Keratinocyte (primary cell): ENCODE measurements at regions not wholly inside any gene's neighbourhood (a gene's known extent, or its start where the extent isn't known, plus 50 kb on each side); places are given as distances from the start of the nearest gene placed in this dataset.

Source experiments
- DNase-seq: peaks from one replicate; pipeline ENCODE4 v3.0.0-alpha.2; 2011; ENCODE audit warnings: low read depth, missing footprints, low spot score
- FAIRE-seq: peaks from 2 replicates; lab custom pipeline; 2011; peaks lifted over from hg19 to GRCh38; lab: Jason Lieb, UNC
- H2AFZ ChIP-seq: 2 replicates; pipeline ENCODE4 v1.6.0; 2012; ENCODE audit warnings: low read length, control low read depth, inconsistent platforms; ENCODE audit not compliant: control insufficient read depth
- H3K27ac ChIP-seq: 2 replicates; pipeline ENCODE4 v1.5.1; 2011; ENCODE audit warnings: low read length; ENCODE audit not compliant: control insufficient read depth, insufficient read depth
- H3K27me3 ChIP-seq: 3 replicates; pipeline ENCODE4 v1.6.0; 2011; ENCODE audit warnings: low read length; ENCODE audit not compliant: control insufficient read depth, insufficient read depth; ENCODE audit errors: extremely low read depth
- H3K36me3 ChIP-seq, 2 experiments: 2 replicates in 1 of 2; 3 replicates in 1 of 2; pipeline ENCODE4 v1.5.1; 2011; ENCODE audit warnings: low read length in 2 of 2, mild to moderate bottlenecking in 1 of 2; ENCODE audit not compliant: control insufficient read depth in 2 of 2, insufficient read depth in 2 of 2; ENCODE audit errors: extremely low read depth in 1 of 2
- H3K4me1 ChIP-seq: 3 replicates; pipeline ENCODE4 v1.5.1; 2011; ENCODE audit warnings: low read length; ENCODE audit not compliant: control insufficient read depth, insufficient read depth; ENCODE audit errors: extremely low read depth
- H3K4me2 ChIP-seq: 3 replicates; pipeline ENCODE4 v1.6.0; 2011; ENCODE audit warnings: low read depth, low read length; ENCODE audit not compliant: control insufficient read depth, insufficient read depth; ENCODE audit errors: extremely low read depth
- H3K4me3 ChIP-seq, 3 experiments: fragments of 200-600 bp in 1 of 3; sonication (generic) in 1 of 3; 2 replicates in 2 of 3; 3 replicates in 1 of 3; pipeline ENCODE4 v1.5.1; 2011 to 2016; ENCODE audit warnings: low read length in 3 of 3, mild to moderate bottlenecking in 3 of 3, control low read depth in 2 of 3, inconsistent platforms in 1 of 3, low read depth in 1 of 3, mixed read lengths in 1 of 3, mixed run types in 1 of 3, moderate library complexity in 1 of 3; ENCODE audit not compliant: control insufficient read depth in 2 of 3, insufficient read depth in 2 of 3; ENCODE audit errors: extremely low read depth in 1 of 3
- H3K79me2 ChIP-seq: 2 replicates; pipeline ENCODE4 v1.6.0; 2012; ENCODE audit warnings: low read length; ENCODE audit not compliant: control insufficient read depth, insufficient read depth
- H3K9ac ChIP-seq: 3 replicates; pipeline ENCODE4 v1.6.0; 2011; ENCODE audit warnings: low read length; ENCODE audit not compliant: control insufficient read depth, insufficient read depth; ENCODE audit errors: extremely low read depth
- H3K9me1 ChIP-seq: 3 replicates; pipeline ENCODE4 v1.6.0; 2011; ENCODE audit warnings: low read length; ENCODE audit not compliant: control insufficient read depth, insufficient read depth; ENCODE audit errors: extremely low read depth
- H3K9me3 ChIP-seq: 2 replicates; pipeline ENCODE4 v1.5.1; 2012; ENCODE audit warnings: low read depth, low read length; ENCODE audit not compliant: control insufficient read depth
- H4K20me1 ChIP-seq: 3 replicates; pipeline ENCODE4 v1.6.0; 2011; ENCODE audit warnings: low read length; ENCODE audit not compliant: control insufficient read depth, insufficient read depth; ENCODE audit errors: extremely low read depth
- EZH2 ChIP-seq: IDR thresholded peaks from one replicate; pipeline ENCODE4 v1.6.1; 2012; ENCODE audit warnings: inconsistent platforms, mild to moderate bottlenecking, low read length, moderate library complexity
- dilution Hi-C: fragments of 300-500 bp; cut with MboI; formaldehyde crosslinking; loops from one replicate; pipeline ENCODE4 v1.7.0; 2020; ENCODE audit warnings: low sequenced_read_pairs; ENCODE audit not compliant: extremely low pct_ligation_motif_present
- TF ChIP-seq, protein P1 (sequence below), 3 experiments: IDR thresholded peaks in 1 of 3; conservative IDR thresholded peaks in 1 of 3; optimal IDR thresholded peaks in 1 of 3; 2 replicates in 2 of 3; 3 replicates in 1 of 3; pipeline versions ENCODE3 to v1.5.1; 2011; ENCODE audit warnings: low read length in 3 of 3, mild to moderate bottlenecking in 3 of 3, moderate library complexity in 2 of 3, control low read depth in 1 of 3, inconsistent platforms in 1 of 3; ENCODE audit not compliant: insufficient read depth in 2 of 3; ENCODE audit errors: extremely low read depth in 1 of 3

GRCh38 chrX:17984415-17984814 lies 123.3 kb upstream of the RAI2 start:
- Histone ChIP-seq H3K9ac (no peak overlapping the region), H3K4me1 (no peaks in the 10 kb centered on the region), H3K27me3 (no peaks in the 10 kb centered on the region), H3K9me3 (no peaks in the 10 kb centered on the region), H3K79me2 (no peaks in the 10 kb centered on the region), H2AFZ (no peak overlapping the region), H4K20me1 (no peaks in the 10 kb centered on the region), H3K36me3 (no peaks in the 10 kb centered on the region), H3K27ac (no peak overlapping the region), H3K9me1 (no peaks in the 10 kb centered on the region), H3K4me3 (no peak overlapping the region), H3K4me2 (no peak overlapping the region)
- TF ChIP-seq, protein P1, sequence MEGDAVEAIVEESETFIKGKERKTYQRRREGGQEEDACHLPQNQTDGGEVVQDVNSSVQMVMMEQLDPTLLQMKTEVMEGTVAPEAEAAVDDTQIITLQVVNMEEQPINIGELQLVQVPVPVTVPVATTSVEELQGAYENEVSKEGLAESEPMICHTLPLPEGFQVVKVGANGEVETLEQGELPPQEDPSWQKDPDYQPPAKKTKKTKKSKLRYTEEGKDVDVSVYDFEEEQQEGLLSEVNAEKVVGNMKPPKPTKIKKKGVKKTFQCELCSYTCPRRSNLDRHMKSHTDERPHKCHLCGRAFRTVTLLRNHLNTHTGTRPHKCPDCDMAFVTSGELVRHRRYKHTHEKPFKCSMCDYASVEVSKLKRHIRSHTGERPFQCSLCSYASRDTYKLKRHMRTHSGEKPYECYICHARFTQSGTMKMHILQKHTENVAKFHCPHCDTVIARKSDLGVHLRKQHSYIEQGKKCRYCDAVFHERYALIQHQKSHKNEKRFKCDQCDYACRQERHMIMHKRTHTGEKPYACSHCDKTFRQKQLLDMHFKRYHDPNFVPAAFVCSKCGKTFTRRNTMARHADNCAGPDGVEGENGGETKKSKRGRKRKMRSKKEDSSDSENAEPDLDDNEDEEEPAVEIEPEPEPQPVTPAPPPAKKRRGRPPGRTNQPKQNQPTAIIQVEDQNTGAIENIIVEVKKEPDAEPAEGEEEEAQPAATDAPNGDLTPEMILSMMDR (optimal IDR thresholded peaks at IDR 0.05 in 1 of 3, IDR thresholded peaks at IDR 0.05 in 1 of 3, conservative IDR thresholded peaks at IDR 0.05 in 1 of 3; ENCODE audit: extremely low read depth in 1 of 3, insufficient read depth in 2 of 3, low read length in 3 of 3), result no peak
- no peak for TF ChIP-seq EZH2
- dilution Hi-C loops, result no loop called here
- no peak for DNase-seq
- no peak for FAIRE-seq

DNA sequence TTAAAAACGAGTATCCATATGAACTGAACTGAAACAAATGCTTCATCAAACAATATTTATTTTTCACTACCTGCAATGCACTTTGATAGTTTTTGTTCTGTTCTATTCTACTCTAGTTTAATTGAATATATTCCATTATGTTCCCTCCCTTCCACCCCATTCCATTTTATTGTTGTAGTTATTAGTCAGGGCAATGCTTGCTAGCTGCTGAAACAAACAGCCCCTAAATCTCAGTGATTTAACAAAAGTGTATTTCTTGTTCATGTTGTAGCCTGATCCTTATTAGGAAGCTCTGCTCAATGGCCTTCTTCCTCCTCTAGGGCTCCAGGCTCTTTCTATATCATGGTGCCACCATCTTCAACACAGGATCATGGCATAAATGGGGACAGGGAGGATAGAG lies 122.3 kb upstream of the RAI2 start:
- FAIRE-seq, result no peak
- Histone ChIP-seq H3K27me3 (no peaks in the 10 kb centered on the region), H2AFZ (no peak overlapping the region), H3K4me2 (no peak overlapping the region), H3K79me2 (no peaks in the 10 kb centered on the region), H3K9me3 (no peaks in the 10 kb centered on the region), H3K27ac (no peak overlapping the region), H3K4me3 (no peak overlapping the region), H3K36me3 (no peaks in the 10 kb centered on the region), H3K9me1 (no peaks in the 10 kb centered on the region), H4K20me1 (no peaks in the 10 kb centered on the region), H3K4me1 (no peaks in the 10 kb centered on the region), H3K9ac (no peak overlapping the region)
- dilution Hi-C loops, result no loop called here
- TF ChIP-seq, protein P1 (optimal IDR thresholded peaks at IDR 0.05 in 1 of 3, IDR thresholded peaks at IDR 0.05 in 1 of 3, conservative IDR thresholded peaks at IDR 0.05 in 1 of 3; ENCODE audit: extremely low read depth in 1 of 3, insufficient read depth in 2 of 3, low read length in 3 of 3), result no peak
- TF ChIP-seq EZH2, result no peak
- no peak for DNase-seq
